LNCaP clone FGC (cell line): ENCODE measurements at regions not wholly inside any gene's neighbourhood (a gene's known extent, or its start where the extent isn't known, plus 50 kb on each side); places are given as distances from the start of the nearest gene placed in this dataset.

Source experiments
- DNase-seq: peaks from one replicate; pipeline ENCODE4 v3.0.0-alpha.2; 2011; ENCODE audit warnings: low read depth
- H3K4me3 ChIP-seq: 2 replicates; pipeline ENCODE4 v1.5.1; 2011; ENCODE audit warnings: mild to moderate bottlenecking, low read depth, low read length, control low read depth
- CTCF ChIP-seq: IDR thresholded peaks from 2 replicates; pipeline ENCODE4 v1.5.1; 2012; ENCODE audit warnings: mild to moderate bottlenecking; ENCODE audit not compliant: control insufficient read depth, insufficient read depth; ENCODE audit errors: extremely low read depth

DNA sequence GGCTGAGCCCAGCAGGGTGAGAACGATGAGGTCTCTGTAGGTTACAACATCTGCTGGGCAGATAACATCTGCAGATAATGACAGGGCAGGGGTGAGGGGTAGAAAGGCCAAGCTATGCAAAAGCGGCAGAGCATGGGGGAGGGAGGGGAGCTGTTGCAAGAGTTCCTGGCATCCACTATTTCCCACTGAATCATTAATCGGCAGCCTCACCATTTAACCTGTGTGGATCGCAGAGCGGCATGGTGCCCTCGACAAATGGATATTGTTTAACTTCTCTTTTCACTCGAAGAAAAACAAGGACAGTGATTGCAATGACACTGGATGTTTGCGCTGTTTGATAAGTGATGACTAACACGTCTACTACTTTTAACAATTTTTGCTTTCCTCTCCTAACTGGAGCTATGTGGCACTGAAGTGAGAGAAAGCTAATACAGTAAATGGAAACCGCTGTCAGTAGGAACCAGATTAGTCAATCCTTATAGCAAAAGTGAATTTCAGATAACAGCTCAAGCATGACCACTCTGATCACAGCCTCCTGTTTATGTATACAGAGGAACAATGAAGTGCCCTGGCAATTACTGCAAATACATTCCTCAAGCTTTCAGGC lies 381.5 kb downstream of the TFAP2A start:
- TF ChIP-seq CTCF = no peak
- no peak for DNase-seq
- H3K4me3 ChIP-seq = no peak overlapping the region

GRCh38 chr6:10031617-10032016 lies 383.3 kb downstream of the TFAP2A start:
- H3K4me3 ChIP-seq = no peak overlapping the region
- no peak for DNase-seq
- TF ChIP-seq CTCF = no peak

DNA sequence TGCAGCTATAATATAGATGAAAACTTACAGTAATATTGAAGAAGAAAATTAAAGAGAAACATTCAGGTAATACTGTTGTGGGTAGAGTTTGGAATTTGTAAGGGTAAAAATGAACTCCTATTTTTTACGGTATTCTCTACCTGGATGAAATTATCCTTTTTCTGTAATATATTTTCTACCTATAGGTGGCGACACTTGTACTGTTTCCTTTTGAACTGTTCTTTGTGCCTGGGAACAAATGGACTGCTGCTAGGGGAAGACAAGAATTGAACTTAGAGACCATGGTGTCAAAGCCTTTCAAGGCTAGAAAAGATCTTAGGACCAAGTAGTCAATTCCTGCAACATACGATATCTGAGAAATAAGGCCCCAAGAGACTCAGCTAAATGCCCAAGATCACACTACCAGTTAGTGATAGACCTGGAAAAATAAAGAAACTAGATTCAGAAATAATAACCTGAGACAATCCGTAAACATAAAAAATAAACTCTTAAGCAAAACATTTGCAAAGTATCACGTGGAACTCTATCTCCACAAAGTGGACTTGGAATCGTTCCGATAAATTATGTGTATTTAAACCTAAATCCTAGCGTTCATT lies 383.8 kb downstream of the TFAP2A start:
- peak; percentile 4 for DNase-seq
- H3K4me3 ChIP-seq = no peak overlapping the region
- TF ChIP-seq CTCF = peak; percentile 44

DNA sequence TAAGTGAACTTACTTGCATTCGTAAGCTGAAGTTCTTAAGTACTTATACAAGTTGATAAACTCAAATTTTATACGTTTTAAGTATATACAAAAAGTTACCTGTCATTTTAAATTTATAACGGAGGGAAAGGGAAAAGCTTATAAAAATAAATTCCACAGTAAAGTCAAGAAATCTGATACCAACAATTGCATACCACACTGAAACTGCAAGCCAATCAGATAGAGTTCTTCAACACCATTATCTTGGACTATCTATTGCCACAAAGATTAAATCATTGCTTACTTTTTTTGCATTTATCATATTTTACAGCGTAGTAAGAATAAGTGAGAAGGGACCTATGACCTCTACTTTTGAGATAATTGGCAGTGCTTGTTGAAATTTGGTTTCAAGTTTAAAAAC lies 386.7 kb downstream of the TFAP2A start:
- TF ChIP-seq CTCF = no peak
- no peak for DNase-seq
- no peak overlapping the region for H3K4me3 ChIP-seq

DNA sequence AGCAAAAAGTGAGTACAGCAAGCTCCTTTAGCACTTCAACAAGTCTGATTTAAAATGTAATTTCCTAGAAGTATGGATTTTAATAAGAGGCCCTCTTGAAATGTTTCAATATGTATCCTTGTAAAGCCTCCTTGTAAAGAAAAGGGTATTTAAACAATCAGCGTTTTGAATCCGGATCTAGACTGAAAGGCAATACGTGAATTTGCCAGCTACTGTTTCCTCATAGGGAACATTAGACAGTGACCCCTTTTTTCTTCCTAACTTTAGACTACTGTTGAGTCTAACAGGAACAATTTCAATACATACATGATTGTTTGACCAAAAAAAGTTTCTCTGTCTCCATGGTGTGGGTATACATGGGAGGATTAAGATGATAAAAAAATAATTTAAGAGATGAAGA lies 395.0 kb downstream of the TFAP2A start:
- H3K4me3 ChIP-seq = no peak overlapping the region
- TF ChIP-seq CTCF = no peak
- no peak for DNase-seq

DNA sequence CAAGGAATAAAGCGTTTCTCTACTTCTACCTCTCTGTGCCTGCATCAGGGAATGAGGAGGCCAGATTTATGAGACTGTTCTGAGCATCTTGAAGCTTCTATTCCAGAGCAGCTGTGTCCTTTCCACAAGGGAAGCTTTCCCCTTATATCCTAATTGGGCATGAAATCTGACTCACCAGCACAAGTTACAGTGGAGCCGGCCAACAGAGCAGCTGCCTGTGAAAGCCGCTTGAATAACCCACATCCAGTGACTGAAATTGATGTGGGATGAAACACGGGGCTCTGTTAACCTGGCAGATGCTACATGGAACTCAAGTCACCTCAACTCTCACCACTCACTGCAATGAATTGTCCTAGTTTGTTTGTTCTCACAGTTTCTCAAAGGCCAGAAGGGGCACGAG lies 400.3 kb downstream of the TFAP2A start:
- H3K4me3 ChIP-seq = no peak overlapping the region
- DNase-seq = no peak

More for the DNA sequence above, 400.3 kb downstream of the TFAP2A start:
- TF ChIP-seq CTCF = no peak
